Pons (tissue), 1 donor: ENCODE measurements at regions not wholly inside any gene's neighbourhood (a gene's known extent, or its start where the extent isn't known, plus 50 kb on each side); places are given as distances from the start of the nearest gene placed in this dataset.

Experiments
- DNase-seq: peaks from one replicate; pipeline ENCODE4 v3.0.0-alpha.2; 2016; ENCODE audit warnings: low spot score

DNA sequence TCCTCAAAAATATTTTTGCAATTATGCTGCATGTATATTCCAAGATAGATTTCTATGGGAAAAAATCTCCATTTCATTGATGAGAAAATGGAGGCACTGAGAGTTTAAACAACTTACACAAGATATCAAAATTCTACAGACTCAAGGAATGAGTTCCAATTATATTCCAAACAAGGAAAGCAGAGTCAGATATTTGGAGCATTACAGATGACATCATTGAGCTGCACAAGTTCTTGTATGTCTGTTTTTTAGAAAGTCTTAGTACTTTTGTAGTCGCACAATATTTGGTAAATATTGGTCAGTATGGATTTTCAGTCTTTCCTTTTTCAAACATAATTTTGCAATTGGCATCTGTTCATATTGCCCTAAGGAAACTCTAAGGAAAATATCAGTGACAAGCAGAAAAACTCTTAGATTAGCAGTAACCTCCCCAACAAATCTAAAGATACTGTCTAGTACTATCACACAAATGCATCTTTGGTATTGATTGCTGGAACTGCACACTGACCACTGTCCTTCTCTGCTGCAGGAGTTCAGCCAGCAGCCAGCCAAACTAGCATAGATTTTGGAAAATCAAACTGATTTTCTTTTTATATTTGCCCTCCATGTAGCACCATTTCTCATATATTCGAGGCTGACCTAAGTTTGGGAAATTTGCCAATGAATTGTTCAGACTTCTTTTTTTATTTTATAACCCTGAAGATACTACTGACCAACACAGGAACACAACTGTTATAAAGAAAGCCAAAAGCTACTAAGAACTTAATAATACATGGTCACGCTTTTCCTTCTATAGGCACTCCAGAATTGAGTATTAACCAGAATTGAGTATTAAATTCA lies 51.7 kb upstream of the TBX18 start:
- DNase-seq = no peak
